ENCODE measurements at regions not wholly inside any gene's neighbourhood (a gene's known extent, or its start where the extent isn't known, plus 50 kb on each side); places are given as distances from the start of the nearest gene placed in this dataset.

- TF ChIP-seq CTCF (IDR thresholded peaks at IDR 0.05) (no peak), RAD21 (conservative IDR thresholded peaks at IDR 0.05 in 1 of 2, IDR thresholded peaks at IDR 0.05 in 1 of 2) (no peak), POLR2A (IDR thresholded peaks at IDR 0.05; ENCODE audit: low read length) (no peak), MYC (IDR thresholded peaks at IDR 0.05; ENCODE audit: borderline replicate concordance, low read length) (no peak), EP300 (IDR thresholded peaks at IDR 0.05) (no peak), ZFP36 (IDR thresholded peaks at IDR 0.05; ENCODE audit: borderline replicate concordance, partially characterized antibody) (no peak), CEBPB (IDR thresholded peaks at IDR 0.05) (no peak), ESRRA (IDR thresholded peaks at IDR 0.05; ENCODE audit: borderline replicate concordance, low read length) (no peak), CBX8 (IDR thresholded peaks at IDR 0.05) (no peak), NPAS2 (CRISPR knock-in tag; IDR thresholded peaks at IDR 0.05; ENCODE audit: borderline replicate concordance) (no peak), BCL3 (IDR thresholded peaks at IDR 0.05) (no peak), PHF8 (IDR thresholded peaks at IDR 0.05; ENCODE audit: borderline replicate concordance, low read depth) (no peak)
These were observed 241.7 kb upstream of the GBE1 start for GRCh38 chr3:82002986-82003642.
